ENCODE measurements at regions not wholly inside any gene's neighbourhood (a gene's known extent, or its start where the extent isn't known, plus 50 kb on each side); places are given as distances from the start of the nearest gene placed in this dataset.

- TF ChIP-seq TAF1 (IDR thresholded peaks at IDR 0.05; ENCODE audit: low read depth) (no peak), EGR1 (IDR thresholded peaks at IDR 0.05) (no peak), RAD21 (IDR thresholded peaks at IDR 0.05; ENCODE audit: low read depth) (no peak), REST (IDR thresholded peaks at IDR 0.05; ENCODE audit: low read depth) (no peak), CREB1 (IDR thresholded peaks at IDR 0.05; ENCODE audit: low read depth) (no peak), YY1 (IDR thresholded peaks at IDR 0.05; ENCODE audit: low read depth) (no peak), TCF12 (IDR thresholded peaks at IDR 0.05; ENCODE audit: low read depth) (no peak), EP300 (IDR thresholded peaks at IDR 0.05; ENCODE audit: borderline replicate concordance) (no peak), TEAD4 (IDR thresholded peaks at IDR 0.05) (no peak), USF1 (IDR thresholded peaks at IDR 0.05) (no peak)
Measured at GRCh38 chr2:65611488-65611887, 179.1 kb upstream of the SPRED2 start.

GRCh38 chr2:65608916-65609315, 176.5 kb upstream of the SPRED2 start:
- TF ChIP-seq RAD21 (IDR thresholded peaks at IDR 0.05; ENCODE audit: low read depth) = no peak
- TF ChIP-seq EGR1 (IDR thresholded peaks at IDR 0.05) = no peak
- no peak for TF ChIP-seq ZBTB7A (IDR thresholded peaks at IDR 0.05; ENCODE audit: low read depth)
- no peak for TF ChIP-seq REST (IDR thresholded peaks at IDR 0.05; ENCODE audit: low read depth)
- no peak for TF ChIP-seq TAF1 (IDR thresholded peaks at IDR 0.05; ENCODE audit: low read depth)

- TF ChIP-seq ZBTB7A (IDR thresholded peaks at IDR 0.05; ENCODE audit: low read depth) (no peak), FOXM1 (IDR thresholded peaks at IDR 0.05; ENCODE audit: borderline replicate concordance, low read depth) (no peak), MAX (IDR thresholded peaks at IDR 0.05) (no peak), CEBPB (IDR thresholded peaks at IDR 0.05) (no peak), REST (IDR thresholded peaks at IDR 0.05; ENCODE audit: low read depth) (no peak), EGR1 (IDR thresholded peaks at IDR 0.05) (no peak), TCF12 (IDR thresholded peaks at IDR 0.05; ENCODE audit: low read depth) (no peak), USF1 (IDR thresholded peaks at IDR 0.05) (no peak), TAF1 (IDR thresholded peaks at IDR 0.05; ENCODE audit: low read depth) (no peak)
Measured at GRCh38 chr2:65608466-65608865, 176.1 kb upstream of the SPRED2 start.

- TF ChIP-seq REST (IDR thresholded peaks at IDR 0.05; ENCODE audit: low read depth) (no peak), NFIC (IDR thresholded peaks at IDR 0.05) (no peak)
Measured at GRCh38 chr2:65607662-65608305, 175.4 kb upstream of the SPRED2 start.
